GDM1 (cell line): ENCODE measurements at regions not wholly inside any gene's neighbourhood (a gene's known extent, or its start where the extent isn't known, plus 50 kb on each side); places are given as distances from the start of the nearest gene placed in this dataset.
"Not testable (repeated sequence)": the region's sequence is repeated elsewhere in the genome, so short reads cannot be mapped to it uniquely, and the experiment has no call there.

Source experiments
- DNase-seq: peaks from one replicate; lab custom pipeline; 2025; lab: John Stamatoyannopoulos, UW

GRCh38 chr13:68970532-68970931 lies 1137.1 kb upstream of the ATXN8OS start:
- no peak for DNase-seq

GRCh38 chr13:68948586-68948985 lies 1159.0 kb upstream of the ATXN8OS start:
- no peak for DNase-seq

- DNase-seq = no peak
Measured at GRCh38 chr13:68944272-68944671, 1163.4 kb upstream of the ATXN8OS start.

- no peak for DNase-seq
Measured at GRCh38 chr13:68940049-68940448, 1167.6 kb upstream of the ATXN8OS start.

- DNase-seq = no peak
Measured at GRCh38 chr13:68938639-68939038, 1169.0 kb upstream of the ATXN8OS start.

GRCh38 chr13:68929075-68929745 lies 1178.4 kb upstream of the ATXN8OS start:
- no peak for DNase-seq

- no peak for DNase-seq
Measured at GRCh38 chr13:68927387-68928026, 1180.1 kb upstream of the ATXN8OS start.

GRCh38 chr13:68923995-68924394 lies 1183.6 kb upstream of the ATXN8OS start:
- no peak for DNase-seq

- no peak for DNase-seq
Measured at GRCh38 chr13:68908879-68909278, 1198.7 kb upstream of the ATXN8OS start.

GRCh38 chr13:68905186-68905585 lies 1202.4 kb upstream of the ATXN8OS start:
- DNase-seq = no peak

GRCh38 chr13:68897331-68897928 lies 1210.2 kb upstream of the ATXN8OS start:
- DNase-seq = no peak

- DNase-seq = no peak
Measured at GRCh38 chr13:68895696-68896095, 1211.9 kb upstream of the ATXN8OS start.

- DNase-seq = not testable (repeated sequence)
Measured at GRCh38 chr13:68893721-68894120, 1213.9 kb upstream of the ATXN8OS start.

- not testable (repeated sequence) for DNase-seq
Measured at GRCh38 chr13:68892596-68892995, 1215.0 kb upstream of the ATXN8OS start.

- not testable (repeated sequence) for DNase-seq
Measured at GRCh38 chr13:68890101-68890500, 1217.5 kb upstream of the ATXN8OS start.

GRCh38 chr13:68888832-68889231 lies 1218.8 kb upstream of the ATXN8OS start:
- DNase-seq = no peak

- DNase-seq = no peak
Measured at GRCh38 chr13:68872338-68872737, 1235.3 kb upstream of the ATXN8OS start.

GRCh38 chr13:68851026-68851425 lies 1256.6 kb upstream of the ATXN8OS start:
- DNase-seq = no peak

- no peak for DNase-seq
Measured at GRCh38 chr13:68850160-68850559, 1257.5 kb upstream of the ATXN8OS start.

- DNase-seq = no peak
Measured at GRCh38 chr13:68846663-68847062, 1261.0 kb upstream of the ATXN8OS start.

GRCh38 chr13:68834375-68834774 lies 1273.3 kb upstream of the ATXN8OS start:
- no peak for DNase-seq

GRCh38 chr13:68816715-68817114 lies 1290.9 kb upstream of the ATXN8OS start:
- no peak for DNase-seq

GRCh38 chr13:68813180-68813796 lies 1294.3 kb upstream of the ATXN8OS start:
- DNase-seq = no peak
